ENCODE measurements at regions not wholly inside any gene's neighbourhood (a gene's known extent, or its start where the extent isn't known, plus 50 kb on each side); places are given as distances from the start of the nearest gene placed in this dataset.
A peak's percentile ranks its signal among the peaks of the same experiment; 100 is the strongest.

- DNase-seq, result no peak
These were observed 1203.6 kb upstream of the GJE1 start for GRCh38 chr6:140929121-140929520.

GRCh38 chr6:140923048-140923447, 1209.7 kb upstream of the GJE1 start:
- no peak for DNase-seq

- peak; percentile 5 for DNase-seq
These were observed 1211.1 kb upstream of the GJE1 start for GRCh38 chr6:140921366-140922226.

- DNase-seq, result no peak
These were observed 1214.8 kb upstream of the GJE1 start for GRCh38 chr6:140917911-140918310.

GRCh38 chr6:140915551-140915950, 1217.2 kb upstream of the GJE1 start:
- DNase-seq, result no peak

GRCh38 chr6:140915103-140915502, 1217.6 kb upstream of the GJE1 start:
- DNase-seq, result no peak

GRCh38 chr6:140912686-140913085, 1220.0 kb upstream of the GJE1 start:
- DNase-seq, result no peak

GRCh38 chr6:140909625-140910024, 1223.1 kb upstream of the GJE1 start:
- no peak for DNase-seq

- no peak for DNase-seq
These were observed 1223.6 kb upstream of the GJE1 start for GRCh38 chr6:140909156-140909555.

- DNase-seq, result no peak
These were observed 1224.2 kb upstream of the GJE1 start for GRCh38 chr6:140908505-140908904.

- DNase-seq, result no peak
These were observed 1225.5 kb upstream of the GJE1 start for GRCh38 chr6:140907235-140907634.

- no peak for DNase-seq
These were observed 1227.0 kb upstream of the GJE1 start for GRCh38 chr6:140905724-140906123.

GRCh38 chr6:140905050-140905449, 1227.7 kb upstream of the GJE1 start:
- DNase-seq, result no peak

- no peak for DNase-seq
These were observed 1234.7 kb upstream of the GJE1 start for GRCh38 chr6:140897804-140898573.

- no peak for DNase-seq
These were observed 1235.4 kb upstream of the GJE1 start for GRCh38 chr6:140897349-140897748.

GRCh38 chr6:140893432-140893831, 1239.3 kb upstream of the GJE1 start:
- DNase-seq, result no peak

- DNase-seq, result no peak
These were observed 1252.8 kb upstream of the GJE1 start for GRCh38 chr6:140879946-140880345.

GRCh38 chr6:140874066-140874465, 1258.7 kb upstream of the GJE1 start:
- DNase-seq, result no peak

- no peak for DNase-seq
These were observed 1259.8 kb upstream of the GJE1 start for GRCh38 chr6:140872885-140873284.

GRCh38 chr6:140871911-140872310, 1260.8 kb upstream of the GJE1 start:
- DNase-seq, result no peak

- no peak for DNase-seq
These were observed 1265.4 kb upstream of the GJE1 start for GRCh38 chr6:140867336-140867735.

- DNase-seq, result no peak
These were observed 1274.2 kb upstream of the GJE1 start for GRCh38 chr6:140858381-140858971.

- DNase-seq, result no peak
These were observed 1274.9 kb upstream of the GJE1 start for GRCh38 chr6:140857739-140858380.

All from stimulated activated CD4-positive, alpha-beta T cell treated with anti-CD3 and anti-CD28 coated beads, Interleukin-15, amount 100 ng/mL, for 24 hours (primary cell).